ENCODE measurements at regions not wholly inside any gene's neighbourhood (a gene's known extent, or its start where the extent isn't known, plus 50 kb on each side); places are given as distances from the start of the nearest gene placed in this dataset.
"Not testable (repeated sequence)": the region's sequence is repeated elsewhere in the genome, so short reads cannot be mapped to it uniquely, and the experiment has no call there.

DNA sequence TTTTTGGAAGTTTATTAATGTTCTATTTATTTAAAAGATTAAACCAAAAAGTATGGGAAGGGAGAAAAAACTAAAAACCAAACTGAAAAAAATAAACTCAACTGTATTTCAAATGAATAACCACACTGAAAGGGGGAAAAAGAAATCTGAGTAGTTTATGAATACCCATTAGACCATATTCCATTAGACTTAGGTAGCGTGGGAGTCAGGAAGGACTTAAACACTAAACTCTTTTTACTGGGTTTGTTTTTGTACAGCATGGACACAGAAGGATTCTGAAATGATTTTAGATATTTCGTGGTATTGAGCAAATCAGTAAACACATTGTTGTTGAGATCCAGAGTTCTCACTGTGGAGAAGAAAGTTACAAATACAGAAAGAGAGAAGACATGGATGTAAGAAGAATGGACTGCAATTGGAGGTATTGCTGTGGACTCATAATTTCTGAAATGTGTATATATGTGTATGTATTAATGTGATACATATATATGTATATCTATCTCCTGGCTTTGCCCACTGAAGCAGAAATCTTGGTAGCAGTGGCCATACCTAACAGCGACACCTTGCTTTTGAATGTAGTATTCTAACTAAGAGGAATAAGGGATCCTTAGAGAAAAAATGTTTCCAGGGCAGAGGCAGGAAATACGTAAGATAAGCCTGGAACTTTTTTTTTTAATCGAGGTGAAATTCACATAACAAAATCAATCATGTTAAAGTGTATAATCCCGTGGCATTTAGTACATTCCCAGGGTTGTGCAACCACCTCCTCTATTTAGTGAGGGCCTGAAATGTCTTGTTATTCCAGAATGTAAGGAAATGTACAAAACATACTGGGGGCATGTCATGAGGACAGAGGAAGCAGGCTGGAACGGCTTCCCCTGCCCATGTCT lies 228.8 kb downstream of the SMARCA2 start:
- no peak for DNase-seq (ENCODE audit: low spot score)

DNA sequence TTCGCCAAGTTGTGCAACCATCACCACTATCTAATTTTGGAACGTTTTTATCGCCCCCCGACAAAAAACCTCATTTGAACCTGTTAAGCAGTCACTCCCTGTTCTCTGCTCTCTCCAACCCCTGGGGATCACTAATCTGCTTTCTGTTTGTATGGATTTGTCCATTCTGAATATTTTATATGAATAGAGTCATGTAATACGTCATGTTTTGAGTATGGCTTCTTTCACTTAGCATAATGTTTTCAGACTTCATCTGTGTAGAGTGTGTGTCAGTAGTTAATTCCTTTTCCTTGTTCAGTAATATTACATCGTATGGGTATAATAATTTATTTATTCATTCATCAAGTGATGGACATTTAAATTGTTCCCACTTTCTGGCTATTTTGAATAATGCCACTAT lies 232.2 kb downstream of the SMARCA2 start:
- no peak for DNase-seq (ENCODE audit: low spot score)

DNA sequence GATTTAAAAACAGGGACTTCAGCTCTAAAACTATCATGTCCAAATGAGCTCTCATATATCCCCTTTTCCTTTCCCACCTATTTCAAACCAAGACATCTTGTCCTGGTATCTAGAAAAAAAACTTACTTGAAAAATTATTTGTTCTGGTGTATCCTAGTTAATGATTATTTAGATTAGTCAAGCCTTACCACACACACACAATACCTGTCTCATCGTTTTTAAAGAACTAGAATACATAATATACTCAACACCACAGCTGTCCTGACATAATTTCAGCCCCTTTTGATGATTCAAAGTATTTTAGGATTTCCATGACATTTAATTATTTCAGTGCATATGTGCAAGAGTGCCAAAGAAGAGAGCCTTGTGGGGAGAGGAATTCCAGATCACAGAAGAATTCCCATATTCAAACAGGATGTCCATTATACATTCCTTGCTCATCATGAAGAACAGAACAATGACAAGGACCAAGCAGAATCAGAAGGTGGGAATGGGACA lies 233.7 kb downstream of the SMARCA2 start:
- DNase-seq (ENCODE audit: low spot score) = no peak

DNA sequence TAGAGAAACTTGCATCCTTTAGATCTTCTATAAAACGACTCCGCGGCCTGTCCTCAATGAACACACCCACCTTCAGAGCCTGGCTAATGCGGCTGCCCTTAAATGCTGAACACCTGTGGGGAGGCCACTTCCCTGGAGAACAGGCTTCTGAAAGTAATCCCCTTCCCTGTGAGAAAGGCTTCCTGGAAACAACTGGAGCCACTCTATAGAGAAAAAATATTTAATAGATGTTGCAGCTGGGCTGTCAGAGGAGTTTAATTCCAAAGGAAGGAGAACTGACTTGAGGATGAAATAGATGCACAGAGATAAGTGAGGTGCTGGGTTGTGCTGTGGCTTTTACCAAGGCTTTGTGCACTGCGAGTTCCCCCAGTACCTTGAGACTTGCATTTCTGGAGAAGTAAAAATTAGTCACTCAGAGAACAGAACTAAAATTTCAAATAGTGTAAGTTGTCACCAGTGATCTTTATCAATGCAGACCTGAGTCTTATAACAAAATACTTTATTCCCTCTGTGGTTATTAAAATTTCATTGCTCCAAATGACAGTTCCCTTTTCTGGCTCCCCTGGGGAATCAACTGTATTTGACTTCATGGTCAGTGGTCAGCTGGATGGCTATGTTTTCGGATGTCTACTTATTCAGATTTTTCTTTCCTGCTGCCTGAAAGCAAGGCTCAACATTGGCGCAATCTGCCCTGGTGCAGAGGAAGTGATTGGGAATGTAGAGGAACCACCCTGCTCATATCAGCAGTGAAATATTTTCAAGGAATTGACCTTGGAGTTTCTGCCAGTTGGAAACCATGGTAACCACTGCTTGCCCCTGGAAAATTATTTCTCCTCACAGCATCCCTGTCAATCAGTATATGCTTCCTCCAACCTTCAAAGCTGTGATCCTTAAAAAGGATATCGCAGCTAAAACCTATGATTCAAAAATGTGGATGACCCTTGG lies 238.8 kb downstream of the SMARCA2 start:
- no peak for DNase-seq (ENCODE audit: low spot score)

DNA sequence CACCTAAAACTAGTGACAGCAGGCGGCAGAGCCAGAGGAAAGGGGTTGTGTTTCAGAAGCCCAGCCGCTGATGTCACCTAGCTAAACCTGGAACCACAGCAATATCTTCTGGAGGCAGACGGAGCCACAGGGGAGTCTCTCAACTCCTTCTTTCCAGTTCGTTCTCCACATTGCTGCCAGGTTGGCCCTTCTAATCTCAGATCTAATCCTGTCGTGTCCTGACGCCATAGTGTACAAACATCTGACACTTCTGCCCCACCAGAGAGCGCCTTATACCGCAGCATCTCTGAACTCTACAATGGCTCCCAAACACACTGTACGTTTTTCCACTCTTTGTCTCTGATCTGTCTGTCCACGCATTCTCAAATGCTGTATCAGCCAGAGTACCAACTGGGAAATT lies 240.0 kb downstream of the SMARCA2 start:
- no peak for DNase-seq (ENCODE audit: low spot score)

DNA sequence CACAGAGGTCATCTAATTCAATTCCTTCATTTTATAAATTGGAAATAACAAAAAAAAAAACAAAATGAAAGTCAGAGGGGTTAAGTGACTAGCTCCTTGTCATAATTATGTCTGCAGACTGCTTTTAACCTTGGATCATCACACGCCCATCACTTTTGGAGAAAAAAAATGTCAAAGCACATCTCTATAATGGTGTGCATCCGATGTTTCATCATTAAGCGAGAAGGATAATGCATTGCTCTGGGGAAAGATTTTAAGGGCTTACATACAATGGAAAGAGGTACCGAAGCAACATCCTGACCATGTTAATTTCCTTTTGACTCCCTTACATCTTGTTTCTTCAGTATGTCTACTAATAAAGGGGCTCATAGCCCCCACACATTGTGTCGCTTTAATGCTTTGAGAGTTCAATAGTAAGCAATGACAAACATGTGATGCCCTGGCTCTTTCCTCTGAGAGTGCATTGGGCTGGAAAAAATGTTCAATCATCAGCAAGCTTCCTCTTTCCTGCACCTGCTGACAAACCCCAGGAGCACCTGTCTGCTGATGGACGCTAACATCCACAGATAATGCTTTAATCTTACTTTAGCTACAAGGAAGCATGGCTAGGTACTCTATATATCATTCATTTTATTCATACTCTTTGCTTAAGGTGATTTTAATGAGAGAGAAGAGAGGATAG lies 242.2 kb downstream of the SMARCA2 start:
- DNase-seq (ENCODE audit: low spot score) = no peak

DNA sequence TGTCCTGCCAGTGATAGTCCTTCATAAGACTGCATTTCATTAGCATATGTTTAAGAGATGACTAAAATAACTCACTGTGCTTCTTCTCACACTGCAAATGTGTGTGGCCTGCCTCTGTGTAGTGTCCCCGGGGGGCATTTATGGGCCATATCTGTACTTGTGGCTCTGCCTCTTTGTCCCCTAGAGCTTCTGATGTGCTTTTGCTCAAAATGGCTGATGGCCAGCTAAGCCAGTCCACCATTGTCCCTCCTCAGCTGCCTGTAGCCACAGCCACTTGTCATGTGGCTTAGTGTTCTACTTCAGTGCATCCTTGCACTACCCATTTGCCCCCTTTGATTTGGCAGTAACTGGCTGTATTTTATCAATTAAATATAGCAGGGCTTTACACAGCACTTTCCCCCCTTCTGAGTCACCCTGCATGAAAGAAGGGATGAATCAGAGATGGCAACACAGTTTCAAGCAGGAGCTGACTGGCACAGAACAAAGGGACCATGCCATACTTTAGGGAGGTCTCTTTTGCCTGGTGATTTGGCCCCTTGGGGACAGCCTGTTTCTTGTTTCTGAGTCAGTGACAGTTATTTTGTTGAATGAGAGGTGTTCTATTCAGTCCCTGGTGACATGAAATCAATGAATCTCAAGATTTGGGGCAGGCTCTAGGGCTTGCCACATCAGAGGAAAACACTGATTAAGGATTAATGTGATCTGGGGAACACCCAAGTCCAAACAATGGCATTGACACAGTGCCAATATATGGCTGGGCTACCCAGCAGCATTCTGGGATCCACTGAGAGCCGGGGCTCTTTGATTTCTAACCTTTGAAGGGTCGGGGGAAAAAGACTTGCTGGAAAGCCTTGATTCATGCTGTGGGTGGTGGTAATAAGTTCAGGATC lies 245.5 kb downstream of the SMARCA2 start:
- no peak for DNase-seq (ENCODE audit: low spot score)

DNA sequence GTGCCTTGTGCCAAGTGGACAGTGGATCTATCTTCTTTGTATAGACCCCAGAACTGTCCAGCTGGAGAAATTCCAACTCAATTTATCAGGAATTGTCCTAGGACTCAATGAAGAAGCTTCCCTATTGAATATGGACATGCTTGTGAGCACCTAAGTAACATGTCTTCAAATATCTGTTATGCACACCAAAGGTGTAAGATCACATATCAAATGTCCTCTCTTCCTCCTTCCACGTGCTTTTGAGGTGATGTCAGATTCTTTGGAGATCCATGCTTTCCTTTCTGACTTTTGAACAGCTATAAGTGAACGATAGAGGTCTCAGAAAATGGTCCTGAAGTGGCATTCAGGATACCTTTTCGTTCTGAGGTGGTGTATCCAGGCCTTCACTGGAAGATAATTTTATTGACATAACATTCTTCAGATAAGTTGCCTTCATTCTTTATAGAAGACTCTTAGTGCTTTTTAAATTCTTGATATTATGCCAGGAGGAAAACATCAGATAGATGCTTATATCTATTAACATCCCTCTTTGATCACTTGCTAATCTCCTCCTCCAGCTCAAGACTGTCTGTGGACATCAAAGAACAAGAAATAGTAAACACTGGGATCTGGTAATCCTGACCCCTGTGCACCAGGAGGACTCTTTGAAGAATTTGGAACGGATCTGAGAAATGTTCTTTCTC lies 246.4 kb downstream of the SMARCA2 start:
- DNase-seq (ENCODE audit: low spot score) = no peak

DNA sequence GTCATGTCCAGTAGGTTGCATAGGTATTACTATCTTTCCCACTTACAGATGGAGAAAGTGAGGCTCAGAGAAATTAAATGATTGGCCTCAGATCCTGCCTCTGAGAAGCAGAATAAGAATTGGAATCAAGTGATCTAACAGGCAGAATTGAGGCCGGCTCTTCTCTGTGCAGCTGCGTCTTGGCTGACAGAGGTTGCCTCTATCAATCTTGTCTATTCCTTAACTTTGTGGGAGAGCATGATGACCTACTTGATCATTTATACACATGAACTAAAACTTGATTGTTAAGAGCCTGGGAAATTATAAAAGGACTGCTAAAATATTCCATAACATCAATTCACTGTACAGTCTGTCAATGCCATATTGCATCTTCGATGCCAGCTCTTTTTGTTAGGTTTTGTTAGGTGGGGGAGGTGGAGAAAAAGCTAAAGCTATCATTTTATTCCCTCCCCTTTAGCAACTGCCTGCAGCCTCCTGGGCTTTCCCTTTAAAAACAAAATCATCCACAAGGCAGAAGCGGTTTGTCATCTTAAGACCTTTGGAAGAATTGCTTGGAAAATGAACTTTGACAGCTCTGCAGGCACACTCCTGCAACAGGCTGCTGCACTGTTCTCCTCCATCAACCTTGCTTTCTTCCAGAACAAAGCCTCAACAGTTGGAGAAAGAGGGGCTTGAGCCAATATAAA lies 247.4 kb downstream of the SMARCA2 start:
- DNase-seq (ENCODE audit: low spot score) = no peak

DNA sequence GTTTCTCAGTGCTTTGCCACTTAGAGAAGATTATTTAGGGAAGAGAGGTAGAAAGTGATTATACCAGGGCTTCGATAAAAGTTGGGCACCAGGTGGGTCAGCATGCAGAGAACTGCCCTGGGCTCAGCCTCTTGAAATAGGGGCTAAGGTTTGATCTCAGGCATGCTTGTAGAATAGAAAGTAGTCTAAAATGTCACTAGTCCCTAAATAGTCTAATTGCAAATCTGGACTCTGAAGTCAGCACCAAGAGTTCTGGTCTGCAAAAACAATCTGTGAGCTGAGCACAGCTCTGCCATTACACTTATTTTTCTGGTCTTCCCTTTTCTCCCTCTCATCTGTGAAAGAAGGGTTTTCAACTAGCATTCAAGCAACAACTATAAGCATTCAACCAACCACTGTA lies 248.0 kb downstream of the SMARCA2 start:
- no peak for DNase-seq (ENCODE audit: low spot score)

DNA sequence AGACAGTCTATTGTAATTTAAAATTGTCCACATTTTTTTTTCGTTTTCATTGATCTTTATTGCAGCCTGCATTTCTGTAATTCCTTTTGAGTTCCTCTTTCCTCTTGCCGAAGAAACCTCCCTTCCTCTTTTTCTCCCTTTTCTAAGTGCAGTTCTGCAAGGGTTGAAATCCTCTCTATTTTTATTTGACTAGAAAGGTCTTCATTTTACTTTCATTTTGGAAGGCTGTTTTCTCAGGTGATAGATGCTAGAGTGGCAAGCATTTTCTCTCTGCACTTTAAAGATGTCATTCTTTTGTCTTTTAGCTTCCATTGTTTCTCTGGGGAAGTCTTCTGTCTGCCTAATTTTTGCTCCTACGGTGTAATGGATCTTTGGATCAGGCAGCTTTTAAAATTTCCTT lies 248.5 kb downstream of the SMARCA2 start:
- no peak for DNase-seq (ENCODE audit: low spot score)

DNA sequence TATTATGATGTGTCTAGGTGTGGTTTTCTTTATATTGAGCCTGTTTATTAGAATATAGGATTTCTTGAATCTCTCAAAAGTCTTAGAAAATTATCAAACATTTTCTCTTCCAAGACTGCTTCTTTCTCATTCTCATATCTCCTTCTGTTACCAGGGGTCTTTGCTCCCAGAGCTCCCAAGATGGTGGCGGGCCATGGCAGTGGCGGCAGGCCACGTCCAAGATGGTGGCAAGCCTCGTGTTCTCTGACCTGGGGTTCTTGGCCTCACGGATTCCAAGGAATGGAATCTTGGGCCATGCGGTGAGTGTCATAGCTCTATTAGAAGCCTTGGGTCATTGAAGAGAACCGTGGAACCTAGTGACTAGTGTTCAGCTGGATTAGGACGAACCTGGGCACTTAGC lies 248.9 kb downstream of the SMARCA2 start:
- no peak for DNase-seq (ENCODE audit: low spot score)

DNA sequence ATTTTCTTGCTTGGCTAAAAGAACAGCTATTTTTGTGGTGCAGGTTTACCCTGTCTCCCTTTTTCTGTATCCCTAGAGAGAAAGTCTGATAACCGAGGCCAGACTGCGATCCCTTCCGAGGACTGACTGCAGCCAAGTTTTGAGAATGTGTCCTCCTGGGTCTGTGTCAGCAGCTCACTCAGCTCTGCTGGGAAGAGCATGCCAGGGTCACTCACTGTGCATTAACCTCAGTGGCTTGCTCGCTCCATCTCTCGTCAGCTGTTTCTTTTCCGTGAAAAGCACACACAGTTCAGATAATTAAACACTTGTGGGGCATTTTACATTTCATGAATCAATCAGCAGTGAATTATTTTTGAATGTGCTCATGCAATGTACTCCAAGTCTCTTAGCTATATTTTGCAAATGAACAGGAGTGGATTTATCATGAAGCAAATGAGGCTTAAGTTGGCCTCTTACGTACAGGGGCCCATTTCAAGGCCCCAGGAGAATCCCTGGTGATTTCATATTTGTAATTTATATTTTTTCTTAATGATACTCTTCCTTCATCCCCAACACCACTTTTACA lies 252.1 kb downstream of the SMARCA2 start:
- no peak for DNase-seq (ENCODE audit: low spot score)

DNA sequence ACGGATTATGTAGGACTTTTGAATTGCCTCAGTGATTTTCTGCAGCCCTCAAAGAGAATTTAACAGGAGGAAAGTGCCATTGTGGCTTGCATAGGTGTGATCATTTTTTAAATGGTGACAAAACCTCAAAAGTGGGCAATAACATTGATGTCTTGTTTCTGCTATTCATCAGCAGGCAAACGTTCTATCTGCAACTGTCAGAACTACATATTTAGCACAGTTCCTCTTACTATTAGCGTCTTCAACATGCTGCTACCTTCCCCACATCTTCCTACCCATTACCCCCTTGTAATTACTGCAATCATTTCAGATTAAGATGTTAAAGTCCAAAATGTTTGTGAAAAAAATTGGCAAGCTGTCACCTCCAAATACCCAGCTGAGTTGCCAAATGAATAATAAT lies 254.6 kb downstream of the SMARCA2 start:
- no peak for DNase-seq (ENCODE audit: low spot score)

DNA sequence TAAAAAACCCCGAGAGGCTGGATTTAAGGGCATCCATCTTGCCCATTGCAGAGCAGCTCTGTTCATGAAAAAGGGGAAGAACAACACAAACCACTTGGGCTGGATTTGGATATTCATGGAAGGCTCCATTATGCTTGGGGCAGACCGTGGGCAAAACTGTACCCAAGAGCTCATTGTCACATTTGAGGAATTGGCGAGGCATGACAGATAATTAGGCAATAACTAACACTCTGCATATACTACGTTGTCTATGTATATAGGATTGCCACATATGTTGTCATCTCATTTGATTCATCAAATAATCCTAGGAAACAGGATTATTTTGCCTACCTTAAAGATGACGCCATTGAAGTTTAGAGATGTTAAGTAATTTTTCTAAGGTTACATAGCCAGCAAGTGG lies 255.4 kb downstream of the SMARCA2 start:
- no peak for DNase-seq (ENCODE audit: low spot score)

DNA sequence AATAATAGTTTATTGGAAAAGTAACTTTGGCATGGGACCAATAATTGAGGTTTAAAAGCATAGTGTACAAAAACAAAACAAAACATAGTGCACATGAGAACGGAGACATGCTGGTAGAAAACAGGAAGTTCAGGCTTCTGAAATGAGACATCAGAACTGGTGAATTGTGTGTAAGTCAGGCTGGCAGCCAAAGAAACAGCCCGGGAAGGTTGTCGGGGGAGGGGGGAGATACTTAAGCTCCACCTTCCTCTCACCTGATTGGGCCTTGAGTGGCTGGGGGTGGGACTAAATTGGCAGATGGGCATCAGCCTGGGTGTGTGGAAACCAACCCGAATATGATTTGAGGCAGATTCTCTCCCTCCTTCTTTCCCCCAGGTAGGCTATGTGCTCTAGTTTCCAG lies 256.3 kb downstream of the SMARCA2 start:
- no peak for DNase-seq (ENCODE audit: low spot score)

DNA sequence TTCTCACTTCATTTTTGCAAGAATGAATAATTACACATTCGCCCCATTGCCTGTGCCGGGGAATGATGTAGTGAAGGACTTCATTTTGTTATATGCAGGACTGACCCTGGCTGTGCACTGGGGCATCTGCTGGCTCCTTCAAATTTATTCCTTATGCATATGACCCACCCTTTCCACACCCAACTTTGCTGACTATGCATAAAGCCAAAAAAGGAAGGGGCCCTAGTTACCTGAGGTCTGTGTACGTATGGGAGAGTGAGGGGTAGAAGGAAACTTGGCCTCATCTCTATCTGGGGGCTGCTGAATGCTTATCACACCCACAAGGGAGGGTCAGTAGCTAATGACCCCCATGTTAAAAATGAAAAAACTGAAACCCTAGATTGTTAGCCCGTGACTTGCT lies 259.6 kb downstream of the SMARCA2 start:
- DNase-seq (ENCODE audit: low spot score) = no peak

DNA sequence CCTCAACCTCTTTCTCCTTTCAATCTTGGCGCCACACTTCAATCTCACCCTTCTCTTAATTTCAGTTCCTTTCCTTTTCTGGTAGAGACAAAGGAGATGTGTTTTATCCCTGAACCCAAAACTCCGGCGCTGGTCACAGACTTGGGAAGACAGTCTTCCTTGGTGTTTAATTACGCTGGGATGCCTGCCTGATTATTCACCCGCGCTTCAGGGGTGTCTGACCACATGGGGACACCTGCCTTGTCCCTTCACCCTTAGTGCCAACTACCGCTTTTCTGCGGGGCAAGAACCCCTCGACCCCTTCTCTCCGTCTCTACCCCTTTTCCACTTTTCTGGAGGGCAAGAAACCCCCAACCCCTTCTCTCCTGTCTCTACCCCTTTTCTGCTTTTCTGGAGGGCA lies 261.1 kb downstream of the SMARCA2 start:
- no peak for DNase-seq (ENCODE audit: low spot score)

DNA sequence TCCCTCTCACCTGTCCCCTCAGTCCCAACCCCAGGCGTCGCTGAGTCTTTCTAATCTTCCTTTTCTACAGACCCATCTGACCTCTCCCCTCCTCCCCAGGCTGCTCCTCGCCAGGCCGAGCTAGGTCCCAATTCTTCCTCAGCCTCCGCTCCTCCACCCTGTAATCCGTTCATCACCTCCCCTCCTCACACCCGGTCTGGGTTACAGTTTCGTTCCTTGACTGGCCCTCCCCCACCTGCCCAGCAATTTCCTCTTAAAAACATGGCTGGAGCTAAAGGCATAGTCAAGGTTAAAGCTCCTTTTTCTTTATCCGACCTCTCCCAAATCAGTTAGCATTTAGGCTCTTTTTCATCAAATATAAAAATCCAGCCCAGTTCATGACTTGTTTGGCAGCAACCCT lies 262.0 kb downstream of the SMARCA2 start:
- not testable (repeated sequence) for DNase-seq (ENCODE audit: low spot score)

DNA sequence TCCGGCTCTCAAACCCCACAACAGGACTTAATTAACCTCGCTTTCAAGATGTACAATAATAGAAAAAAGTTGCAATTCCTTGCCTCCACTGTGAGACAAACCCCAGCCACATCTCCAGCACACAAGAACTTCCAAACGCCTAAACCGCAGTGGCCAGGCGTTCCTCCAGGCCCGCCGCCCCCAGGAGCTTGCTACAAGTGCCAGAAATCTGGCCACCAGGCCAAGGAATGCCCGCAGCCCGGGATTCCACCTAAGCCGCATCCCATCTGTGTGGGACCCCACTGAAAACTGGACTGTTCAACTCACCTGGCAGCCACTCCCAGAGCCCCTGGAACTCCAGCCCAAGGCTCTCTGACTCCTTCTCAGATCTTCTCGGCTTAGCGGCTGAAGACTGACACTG lies 262.5 kb downstream of the SMARCA2 start:
- not testable (repeated sequence) for DNase-seq (ENCODE audit: low spot score)

All from left forelimb (tissue), 1 donor.